DOHH2 (cell line): ENCODE measurements at regions not wholly inside any gene's neighbourhood (a gene's known extent, or its start where the extent isn't known, plus 50 kb on each side); places are given as distances from the start of the nearest gene placed in this dataset.

ENCODE experiments used
- EZH2phosphoT487 ChIP-seq: fragments of 200-600 bp; sonication (generic); IDR thresholded peaks from 2 replicates; pipeline ENCODE4 v1.6.1; 2017; ENCODE audit warnings: borderline replicate concordance, mild to moderate bottlenecking, antibody characterized with exemption, low read length, moderate library complexity, mixed read lengths
- TF ChIP-seq, protein P1 (sequence below): fragments of 200-600 bp; sonication (generic); IDR thresholded peaks from one replicate; pipeline ENCODE4 v1.5.1; 2014; ENCODE audit warnings: antibody characterized with exemption, mild to moderate bottlenecking, low read depth, low read length; ENCODE audit not compliant: poor library complexity, severe bottlenecking

DNA sequence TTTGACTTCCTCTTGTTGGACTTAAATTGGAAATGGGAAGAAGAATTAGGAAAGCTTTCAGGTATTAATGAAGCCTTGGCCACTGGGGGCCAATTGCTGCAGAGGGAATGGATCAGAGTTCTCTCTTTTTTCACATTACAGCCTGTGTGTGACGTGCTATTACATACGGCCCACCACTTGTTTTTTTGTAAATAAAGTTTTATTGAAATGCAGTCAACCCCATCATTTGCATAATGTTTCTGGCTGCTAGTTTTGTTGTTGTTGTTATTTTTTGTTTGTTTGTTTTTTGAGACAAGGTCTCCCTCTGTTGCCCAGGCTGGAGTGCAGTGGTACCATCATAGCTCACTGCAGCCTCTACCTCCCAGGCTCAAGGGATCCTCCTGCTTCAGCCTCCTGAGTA is 98.4 kb downstream of the ASMT start:
- TF ChIP-seq, protein P1, sequence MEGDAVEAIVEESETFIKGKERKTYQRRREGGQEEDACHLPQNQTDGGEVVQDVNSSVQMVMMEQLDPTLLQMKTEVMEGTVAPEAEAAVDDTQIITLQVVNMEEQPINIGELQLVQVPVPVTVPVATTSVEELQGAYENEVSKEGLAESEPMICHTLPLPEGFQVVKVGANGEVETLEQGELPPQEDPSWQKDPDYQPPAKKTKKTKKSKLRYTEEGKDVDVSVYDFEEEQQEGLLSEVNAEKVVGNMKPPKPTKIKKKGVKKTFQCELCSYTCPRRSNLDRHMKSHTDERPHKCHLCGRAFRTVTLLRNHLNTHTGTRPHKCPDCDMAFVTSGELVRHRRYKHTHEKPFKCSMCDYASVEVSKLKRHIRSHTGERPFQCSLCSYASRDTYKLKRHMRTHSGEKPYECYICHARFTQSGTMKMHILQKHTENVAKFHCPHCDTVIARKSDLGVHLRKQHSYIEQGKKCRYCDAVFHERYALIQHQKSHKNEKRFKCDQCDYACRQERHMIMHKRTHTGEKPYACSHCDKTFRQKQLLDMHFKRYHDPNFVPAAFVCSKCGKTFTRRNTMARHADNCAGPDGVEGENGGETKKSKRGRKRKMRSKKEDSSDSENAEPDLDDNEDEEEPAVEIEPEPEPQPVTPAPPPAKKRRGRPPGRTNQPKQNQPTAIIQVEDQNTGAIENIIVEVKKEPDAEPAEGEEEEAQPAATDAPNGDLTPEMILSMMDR: no peak
- no peak for TF ChIP-seq EZH2phosphoT487
